Body of pancreas (tissue), 4 donors: ENCODE measurements at regions not wholly inside any gene's neighbourhood (a gene's known extent, or its start where the extent isn't known, plus 50 kb on each side); places are given as distances from the start of the nearest gene placed in this dataset.

Experiments
- POLR2A ChIP-seq, 3 donors: fragments of 450-650 bp; IDR thresholded peaks; one replicate each; pipeline ENCODE4 v1.6.1; 2016; ENCODE audit warnings: antibody characterized with exemption in 3 of 3, mild to moderate bottlenecking in 2 of 3
- TF ChIP-seq, protein P1 (sequence below), 7 experiments: fragments of 450-650 bp in 4 of 7; fragments of 200-600 bp in 3 of 7; sonication (generic) in 3 of 7; IDR thresholded peaks; one replicate each; pipeline ENCODE4 v1.5.1; 2016 to 2019; ENCODE audit warnings: antibody characterized with exemption in 7 of 7

GRCh38 chr21:16215663-16216183 lies 485.9 kb downstream of the USP25 start:
- TF ChIP-seq, protein P1, sequence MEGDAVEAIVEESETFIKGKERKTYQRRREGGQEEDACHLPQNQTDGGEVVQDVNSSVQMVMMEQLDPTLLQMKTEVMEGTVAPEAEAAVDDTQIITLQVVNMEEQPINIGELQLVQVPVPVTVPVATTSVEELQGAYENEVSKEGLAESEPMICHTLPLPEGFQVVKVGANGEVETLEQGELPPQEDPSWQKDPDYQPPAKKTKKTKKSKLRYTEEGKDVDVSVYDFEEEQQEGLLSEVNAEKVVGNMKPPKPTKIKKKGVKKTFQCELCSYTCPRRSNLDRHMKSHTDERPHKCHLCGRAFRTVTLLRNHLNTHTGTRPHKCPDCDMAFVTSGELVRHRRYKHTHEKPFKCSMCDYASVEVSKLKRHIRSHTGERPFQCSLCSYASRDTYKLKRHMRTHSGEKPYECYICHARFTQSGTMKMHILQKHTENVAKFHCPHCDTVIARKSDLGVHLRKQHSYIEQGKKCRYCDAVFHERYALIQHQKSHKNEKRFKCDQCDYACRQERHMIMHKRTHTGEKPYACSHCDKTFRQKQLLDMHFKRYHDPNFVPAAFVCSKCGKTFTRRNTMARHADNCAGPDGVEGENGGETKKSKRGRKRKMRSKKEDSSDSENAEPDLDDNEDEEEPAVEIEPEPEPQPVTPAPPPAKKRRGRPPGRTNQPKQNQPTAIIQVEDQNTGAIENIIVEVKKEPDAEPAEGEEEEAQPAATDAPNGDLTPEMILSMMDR (IDR thresholded peaks at IDR 0.05) = no peak
- no peak for TF ChIP-seq POLR2A (IDR thresholded peaks at IDR 0.05)
